ENCODE measurements at regions not wholly inside any gene's neighbourhood (a gene's known extent, or its start where the extent isn't known, plus 50 kb on each side); places are given as distances from the start of the nearest gene placed in this dataset.

GRCh38 chr4:10949039-10949733 is 264.6 kb upstream of the CLNK start:
- intact Hi-C loops (cut with DNase I, micrococcal nuclease) = no loop called here
- no peak for ATAC-seq
- H3K4me1 ChIP-seq (ENCODE audit: low read depth) = no peaks in the 10 kb centered on the region

GRCh38 chr4:10947898-10948297 is 263.3 kb upstream of the CLNK start:
- no peaks in the 10 kb centered on the region for H3K9me3 ChIP-seq
- ATAC-seq = no peak
- no peak for DNase-seq
- no peak overlapping the region for H3K4me3 ChIP-seq
- no peaks in the 10 kb centered on the region for H3K4me1 ChIP-seq (ENCODE audit: low read depth)
- no peak for TF ChIP-seq CTCF (IDR thresholded peaks at IDR 0.05)
- intact Hi-C loops (cut with DNase I, micrococcal nuclease) = no loop called here
- no peaks in the 10 kb centered on the region for H3K36me3 ChIP-seq (ENCODE audit: low read depth)

More at GRCh38 chr4:10949039-10949733, 264.6 kb upstream of the CLNK start:
- no peaks in the 10 kb centered on the region for H3K9me3 ChIP-seq
- DNase-seq = no peak
- no peaks in the 10 kb centered on the region for H3K36me3 ChIP-seq (ENCODE audit: low read depth)
- H3K4me3 ChIP-seq = no peak overlapping the region
- TF ChIP-seq CTCF (IDR thresholded peaks at IDR 0.05) = no peak

- ATAC-seq (peak; percentile 60), DNase-seq (peak in 1 of 3 donors; percentile 12)
- intact Hi-C loops (cut with DNase I, micrococcal nuclease) = no loop called here
- Histone ChIP-seq H3K4me1 (ENCODE audit: low read depth) (no peaks in the 10 kb centered on the region), H3K36me3 (ENCODE audit: low read depth) (no peaks in the 10 kb centered on the region), H3K4me3 (no peak overlapping the region), H3K9me3 (peaks cover 7% of the 10 kb centered on the region)
- no peak for TF ChIP-seq CTCF (IDR thresholded peaks at IDR 0.05)
Observed at GRCh38 chr4:10944321-10944720, 259.8 kb upstream of the CLNK start.

GRCh38 chr4:10942156-10942555 is 257.6 kb upstream of the CLNK start:
- intact Hi-C loops (cut with DNase I, micrococcal nuclease) = no loop called here
- Histone ChIP-seq H3K4me1 (ENCODE audit: low read depth) (no peaks in the 10 kb centered on the region), H3K4me3 (no peak overlapping the region), H3K36me3 (ENCODE audit: low read depth) (no peaks in the 10 kb centered on the region), H3K9me3 (peaks cover 7% of the 10 kb centered on the region)
- ATAC-seq (no peak), DNase-seq (no peak)
- TF ChIP-seq CTCF (IDR thresholded peaks at IDR 0.05) = no peak

GRCh38 chr4:10929818-10930217 is 245.2 kb upstream of the CLNK start:
- H3K9me3 ChIP-seq = no peaks in the 10 kb centered on the region
- DNase-seq = no peak
- no peak for ATAC-seq
- no peak overlapping the region for H3K4me3 ChIP-seq
- no peaks in the 10 kb centered on the region for H3K4me1 ChIP-seq (ENCODE audit: low read depth)
- TF ChIP-seq CTCF (IDR thresholded peaks at IDR 0.05) = no peak
- intact Hi-C loops (cut with DNase I, micrococcal nuclease) = no loop called here
- H3K36me3 ChIP-seq (ENCODE audit: low read depth) = no peaks in the 10 kb centered on the region

- Histone ChIP-seq H3K4me1 (ENCODE audit: low read depth) (no peaks in the 10 kb centered on the region), H3K9me3 (no peaks in the 10 kb centered on the region), H3K4me3 (no peak overlapping the region), H3K36me3 (ENCODE audit: low read depth) (no peaks in the 10 kb centered on the region)
- TF ChIP-seq CTCF (IDR thresholded peaks at IDR 0.05) = no peak
- ATAC-seq (no peak), DNase-seq (no peak)
- intact Hi-C loops (cut with DNase I, micrococcal nuclease) = no loop called here
Observed at GRCh38 chr4:10925996-10926395, 241.4 kb upstream of the CLNK start.

All from mucosa of descending colon (tissue), 3 donors.